Stomach smooth muscle (tissue), 2 donors: ENCODE measurements at regions not wholly inside any gene's neighbourhood (a gene's known extent, or its start where the extent isn't known, plus 50 kb on each side); places are given as distances from the start of the nearest gene placed in this dataset.
"Not testable (repeated sequence)": the region's sequence is repeated elsewhere in the genome, so short reads cannot be mapped to it uniquely, and the experiment has no call there.

ENCODE experiments used
- H3K27ac ChIP-seq: one replicate; pipeline ENCODE4 v1.7.0; 2013; ENCODE audit warnings: mild to moderate bottlenecking, low read length, inconsistent platforms
- H3K27me3 ChIP-seq, 2 donors: one replicate each; pipeline ENCODE4 v1.7.0; 2013; ENCODE audit warnings: low read length in 2 of 2; ENCODE audit not compliant: insufficient read depth in 2 of 2, control insufficient read depth in 1 of 2
- H3K36me3 ChIP-seq, 2 donors: one replicate each; pipeline ENCODE4 v1.7.0; 2013; ENCODE audit warnings: low read length in 2 of 2; ENCODE audit not compliant: control insufficient read depth in 2 of 2, insufficient read depth in 2 of 2
- H3K4me1 ChIP-seq: one replicate; pipeline ENCODE4 v1.7.0; 2013; ENCODE audit warnings: low read length; ENCODE audit not compliant: control insufficient read depth, insufficient read depth
- H3K4me3 ChIP-seq, 2 donors: one replicate each; pipeline ENCODE4 v1.7.0; 2013; ENCODE audit warnings: low read length in 2 of 2
- H3K9ac ChIP-seq, 2 donors: one replicate each; pipeline ENCODE4 v1.7.0; 2013; ENCODE audit warnings: low read length in 2 of 2, mild to moderate bottlenecking in 1 of 2
- H3K9me3 ChIP-seq, 2 donors: one replicate each; pipeline ENCODE4 v1.7.0; 2013; ENCODE audit warnings: low read length in 2 of 2; ENCODE audit not compliant: control insufficient read depth in 2 of 2
- donor health status: healthy.
- donor health status: Pancreatic carcinoma.

DNA sequence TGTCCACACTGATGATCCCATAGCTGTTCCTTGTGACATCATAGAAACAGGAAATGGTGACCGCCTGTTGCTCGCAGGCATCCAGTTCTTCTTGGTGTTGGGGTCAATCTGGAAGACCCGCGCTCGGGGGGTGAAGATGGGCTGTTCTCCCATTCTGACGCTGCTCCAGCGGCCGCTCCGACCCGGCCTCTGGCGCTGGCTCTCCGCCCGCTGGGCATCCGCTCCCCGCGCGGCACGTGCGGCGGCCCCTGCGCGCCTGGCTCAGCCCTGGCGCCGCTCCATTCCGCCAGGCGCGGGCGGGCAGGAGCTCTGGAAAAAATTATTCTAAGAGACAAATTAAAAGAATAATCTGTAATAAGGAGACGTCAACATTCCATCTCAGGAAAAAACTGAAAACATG lies 761.1 kb downstream of the TMEM121 start:
- H3K4me1 ChIP-seq = no peaks in the 10 kb centered on the region
- no peak overlapping the region for H3K27ac ChIP-seq
- H3K9me3 ChIP-seq = no peaks in the 10 kb centered on the region
- peaks cover 0 to 3% of the 10 kb centered on the region in 2 donors for H3K27me3 ChIP-seq
- no peaks in the 10 kb centered on the region for H3K36me3 ChIP-seq
- H3K4me3 ChIP-seq = no peak overlapping the region
- H3K9ac ChIP-seq = no peak overlapping the region

DNA sequence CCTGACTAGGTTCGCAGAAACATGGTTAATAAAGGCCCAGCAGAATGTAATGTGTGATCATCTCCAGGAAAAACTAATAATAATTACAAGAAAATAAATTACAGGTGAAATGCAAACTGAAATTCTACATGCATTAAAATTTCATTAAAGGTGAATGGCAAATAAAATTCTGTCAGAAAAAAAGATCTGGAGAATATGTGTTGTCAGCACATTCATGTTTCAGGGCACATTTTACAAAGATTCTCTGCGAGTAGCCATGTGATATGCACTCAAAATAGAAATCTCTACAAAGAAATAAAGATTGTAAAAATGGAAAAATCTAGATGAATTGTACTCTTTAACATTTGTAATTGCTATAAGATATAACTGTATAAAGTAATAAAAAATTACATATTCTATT lies 765.2 kb downstream of the TMEM121 start:
- H3K9ac ChIP-seq = no peak overlapping the region
- H3K9me3 ChIP-seq = no peaks in the 10 kb centered on the region
- H3K27ac ChIP-seq = no peak overlapping the region

DNA sequence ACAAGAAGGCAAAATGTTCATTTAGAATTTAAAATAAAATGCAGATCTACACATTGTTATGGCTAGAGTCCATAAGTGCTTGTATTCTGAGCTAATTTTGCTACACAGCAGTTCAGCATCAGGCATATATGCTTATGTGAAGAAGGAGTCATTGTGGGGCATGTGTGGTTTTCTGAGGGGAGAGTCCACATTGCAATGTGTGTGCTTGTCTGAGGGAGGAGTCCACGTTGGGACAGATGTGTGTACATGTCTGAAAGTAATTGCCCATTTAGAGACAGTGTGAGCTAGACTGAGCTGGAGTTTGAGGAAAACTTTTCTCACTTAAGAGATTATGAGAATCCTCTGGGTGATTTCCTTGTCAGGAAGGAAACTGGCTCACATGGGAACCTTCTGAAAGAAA lies 767.9 kb downstream of the TMEM121 start:
- no peak overlapping the region for H3K27ac ChIP-seq
- H3K27me3 ChIP-seq = peaks cover 0 to 3% of the 10 kb centered on the region in 2 donors
- no peaks in the 10 kb centered on the region for H3K4me1 ChIP-seq
- no peaks in the 10 kb centered on the region for H3K36me3 ChIP-seq
- no peak overlapping the region for H3K4me3 ChIP-seq
- H3K9me3 ChIP-seq = no peaks in the 10 kb centered on the region
- H3K9ac ChIP-seq = no peak overlapping the region

More for the DNA sequence above, 765.2 kb downstream of the TMEM121 start:
- H3K36me3 ChIP-seq = no peaks in the 10 kb centered on the region
- no peaks in the 10 kb centered on the region for H3K4me1 ChIP-seq
- no peak overlapping the region for H3K4me3 ChIP-seq
- peaks cover 0 to 3% of the 10 kb centered on the region in 2 donors for H3K27me3 ChIP-seq

DNA sequence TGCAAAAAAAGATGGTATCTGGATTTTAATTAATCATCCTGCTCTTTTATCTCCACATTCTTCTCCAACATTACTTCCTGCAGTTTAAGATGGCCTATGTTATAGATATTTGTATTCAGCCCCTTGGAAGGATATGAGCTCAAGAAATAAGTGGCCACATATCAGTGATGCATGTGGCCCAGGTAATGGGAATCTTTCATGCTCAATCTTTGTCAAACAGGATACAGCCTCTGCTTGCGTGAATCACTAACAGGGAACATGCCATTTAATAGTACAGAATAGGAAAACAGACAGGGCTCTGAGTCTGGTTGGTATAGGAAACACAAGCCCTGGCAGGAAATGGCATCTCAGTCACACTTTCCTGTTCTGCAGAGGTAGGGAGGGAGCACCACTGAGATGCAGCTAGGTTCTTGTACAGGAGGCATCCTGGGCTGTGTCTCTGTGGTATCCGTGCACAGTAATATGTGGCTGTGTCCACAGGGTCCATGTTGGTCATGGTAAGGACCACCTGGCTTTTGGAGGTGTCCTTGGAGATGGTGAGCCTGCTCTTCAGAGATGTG lies 774.6 kb downstream of the TMEM121 start:
- not testable (repeated sequence) for H3K36me3 ChIP-seq, H3K9ac ChIP-seq, H3K9me3 ChIP-seq, H3K27ac ChIP-seq, H3K4me1 ChIP-seq, H3K27me3 ChIP-seq, H3K4me3 ChIP-seq

DNA sequence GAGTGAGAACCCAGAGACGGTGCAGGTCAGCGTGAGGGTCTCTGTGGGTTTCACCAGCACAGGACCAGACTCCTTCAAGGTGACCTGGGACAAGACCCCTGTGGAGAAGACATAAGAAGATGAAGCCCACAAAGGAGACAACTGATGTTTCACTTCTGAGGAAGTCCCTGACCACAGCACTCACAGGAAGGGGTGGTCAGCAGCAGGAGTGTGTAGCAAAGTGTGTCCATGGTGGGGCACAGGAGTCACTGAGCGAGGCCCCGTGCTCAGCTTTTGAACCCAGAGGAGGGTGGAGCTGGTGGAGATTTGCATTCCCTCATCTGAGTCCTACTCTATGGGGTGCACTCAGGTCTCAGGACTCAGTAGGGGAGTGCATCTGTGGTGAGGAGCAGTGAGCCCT lies 775.2 kb downstream of the TMEM121 start:
- not testable (repeated sequence) for H3K4me3 ChIP-seq, H3K9ac ChIP-seq, H3K27me3 ChIP-seq, H3K9me3 ChIP-seq, H3K4me1 ChIP-seq, H3K27ac ChIP-seq, H3K36me3 ChIP-seq

DNA sequence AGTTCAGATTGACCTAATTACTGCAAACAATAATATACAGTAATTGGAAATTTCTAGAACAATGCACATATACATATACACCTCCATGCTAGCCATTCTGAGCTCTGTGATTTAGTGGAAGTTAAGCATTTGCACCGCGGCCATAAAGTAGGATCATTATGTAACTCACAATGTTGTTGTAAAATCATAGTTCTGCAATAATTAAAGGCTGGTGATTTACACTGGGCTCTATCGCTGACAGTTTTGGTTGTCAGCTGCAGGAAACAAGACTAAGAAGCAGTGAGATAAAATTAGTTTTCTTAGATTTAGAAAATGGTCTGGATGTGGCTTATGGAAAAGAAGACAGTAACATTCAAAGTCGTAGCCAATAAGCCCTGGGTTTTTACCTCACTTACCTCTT lies 776.3 kb downstream of the TMEM121 start:
- H3K36me3 ChIP-seq = no peaks in the 10 kb centered on the region
- peaks cover 0 to 2% of the 10 kb centered on the region in 2 donors for H3K27me3 ChIP-seq
- H3K9ac ChIP-seq = no peak overlapping the region
- no peak overlapping the region for H3K4me3 ChIP-seq
- H3K27ac ChIP-seq = no peak overlapping the region
- no peaks in the 10 kb centered on the region for H3K9me3 ChIP-seq
- no peaks in the 10 kb centered on the region for H3K4me1 ChIP-seq

GRCh38 chr14:106304271-106304670 lies 777.9 kb downstream of the TMEM121 start:
- H3K4me1 ChIP-seq = no peaks in the 10 kb centered on the region
- no peak overlapping the region for H3K9ac ChIP-seq
- no peaks in the 10 kb centered on the region for H3K36me3 ChIP-seq
- no peak overlapping the region for H3K27ac ChIP-seq
- no peak overlapping the region for H3K4me3 ChIP-seq
- H3K9me3 ChIP-seq = no peaks in the 10 kb centered on the region
- peaks cover 0 to 2% of the 10 kb centered on the region in 2 donors for H3K27me3 ChIP-seq

GRCh38 chr14:106308839-106309389 lies 782.5 kb downstream of the TMEM121 start:
- Histone ChIP-seq H3K36me3 (no peaks in the 10 kb centered on the region), H3K4me3 (no peak overlapping the region), H3K27me3 (no peaks in the 10 kb centered on the region), H3K4me1 (no peaks in the 10 kb centered on the region), H3K9me3 (no peaks in the 10 kb centered on the region), H3K27ac (no peak overlapping the region), H3K9ac (no peak overlapping the region)

DNA sequence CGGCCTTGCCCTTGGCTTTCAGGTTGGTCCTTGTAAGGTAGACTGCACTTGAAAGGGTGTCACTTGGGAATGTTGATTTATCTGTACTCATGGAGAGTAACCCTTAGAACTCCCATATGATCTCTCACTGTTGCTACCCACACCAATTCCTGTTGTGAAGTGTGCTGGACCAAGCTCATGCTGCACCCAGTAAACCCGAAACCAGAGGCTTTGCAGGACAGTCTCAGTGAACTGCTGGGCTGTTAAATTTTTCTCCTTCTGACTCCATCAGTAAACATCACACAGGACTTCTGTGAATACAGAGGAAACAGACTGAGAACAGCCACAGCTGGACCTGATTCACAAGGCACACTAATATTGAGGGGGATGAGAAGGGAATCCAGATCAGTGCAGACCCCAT lies 783.0 kb downstream of the TMEM121 start:
- H3K9ac ChIP-seq = no peak overlapping the region
- H3K4me3 ChIP-seq = no peak overlapping the region
- H3K36me3 ChIP-seq = no peaks in the 10 kb centered on the region
- no peaks in the 10 kb centered on the region for H3K9me3 ChIP-seq
- H3K4me1 ChIP-seq = no peaks in the 10 kb centered on the region
- H3K27ac ChIP-seq = no peak overlapping the region
- H3K27me3 ChIP-seq = no peaks in the 10 kb centered on the region

GRCh38 chr14:106315436-106315835 lies 789.1 kb downstream of the TMEM121 start:
- H3K27me3 ChIP-seq = peaks cover 0 to 2% of the 10 kb centered on the region in 2 donors

DNA sequence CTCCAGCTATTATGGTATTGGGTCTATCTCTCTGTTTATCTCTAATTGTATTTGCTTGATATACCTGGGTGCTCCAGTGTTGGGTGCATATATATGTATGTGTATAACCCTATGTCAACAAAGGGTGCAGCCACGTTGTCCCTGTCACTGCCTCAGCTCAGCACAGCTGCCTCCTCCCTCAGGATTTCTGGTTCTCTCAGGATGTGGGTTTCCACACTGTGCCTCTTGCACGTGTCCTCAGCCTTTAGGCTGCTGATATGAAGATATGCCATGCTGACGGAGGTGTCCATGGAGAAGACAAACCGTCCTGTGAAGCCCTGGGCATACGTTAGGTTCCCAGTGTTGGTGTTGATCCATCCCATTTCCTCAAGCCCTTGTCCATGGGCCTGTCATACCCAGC lies 791.2 kb downstream of the TMEM121 start:
- no peaks in the 10 kb centered on the region for H3K4me1 ChIP-seq
- H3K36me3 ChIP-seq = no peaks in the 10 kb centered on the region
- H3K9me3 ChIP-seq = peaks cover 0 to 6% of the 10 kb centered on the region in 2 donors
- H3K9ac ChIP-seq = no peak overlapping the region
- H3K4me3 ChIP-seq = no peak overlapping the region
- no peak overlapping the region for H3K27ac ChIP-seq
- H3K27me3 ChIP-seq = peaks cover 0 to 3% of the 10 kb centered on the region in 2 donors

More at GRCh38 chr14:106315436-106315835, 789.1 kb downstream of the TMEM121 start:
- Histone ChIP-seq H3K27ac (no peak overlapping the region), H3K36me3 (no peaks in the 10 kb centered on the region), H3K9ac (no peak overlapping the region), H3K4me3 (no peak overlapping the region), H3K9me3 (peaks cover 0 to 6% of the 10 kb centered on the region in 2 donors), H3K4me1 (no peaks in the 10 kb centered on the region)
